ENCODE measurements at regions not wholly inside any gene's neighbourhood (a gene's known extent, or its start where the extent isn't known, plus 50 kb on each side); places are given as distances from the start of the nearest gene placed in this dataset.
"Not testable (repeated sequence)": the region's sequence is repeated elsewhere in the genome, so short reads cannot be mapped to it uniquely, and the experiment has no call there.

DNA sequence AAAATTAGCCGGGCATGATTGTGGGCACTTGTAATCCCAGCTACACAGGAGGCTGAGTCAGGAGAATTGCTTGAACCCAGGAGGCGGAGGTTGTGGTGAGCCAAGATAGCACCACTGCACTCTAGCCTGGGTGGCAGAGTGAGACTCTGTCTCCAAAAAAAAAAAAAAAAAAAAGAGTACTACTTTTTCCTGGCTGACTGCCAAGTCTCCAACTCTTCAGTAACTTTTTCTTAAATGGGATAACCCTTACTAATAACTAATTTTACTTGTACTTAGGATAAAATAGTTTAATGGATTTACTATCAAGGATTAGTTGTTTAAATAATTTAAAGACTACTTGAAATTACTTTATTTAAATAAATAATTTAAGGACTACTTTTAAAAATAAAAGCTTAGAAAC lies 158.8 kb upstream of the CAND1 start:
- not testable (repeated sequence) for H3K27me3 Mint-ChIP-seq (ENCODE audit: low read depth)

DNA sequence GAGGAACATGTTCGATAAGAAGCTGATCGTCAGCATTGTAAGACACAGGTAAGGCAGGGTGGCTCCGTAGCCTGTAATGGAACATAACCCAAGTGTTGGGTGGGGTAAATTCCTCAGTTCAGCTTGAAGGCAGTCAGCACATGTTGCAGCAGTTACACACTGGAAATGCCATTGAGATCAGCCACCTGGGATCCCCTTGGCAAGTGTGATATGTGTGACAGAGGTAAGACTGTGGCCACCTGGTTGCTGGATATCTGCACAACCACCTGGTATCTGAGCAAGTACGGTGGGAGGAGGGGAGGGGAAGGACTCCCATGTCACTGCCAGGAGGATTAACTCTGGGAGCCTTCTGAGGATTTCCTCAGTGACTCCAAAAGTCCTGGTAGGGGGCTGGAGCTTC lies 158.0 kb upstream of the CAND1 start:
- Mint-ChIP-seq H3K4me1 (ENCODE audit: low read depth) (no peaks in the 10 kb centered on the region), H3K27me3 (ENCODE audit: low read depth) (no peaks in the 10 kb centered on the region), H3K9me3 (peaks cover 14% of the 10 kb centered on the region), H3K27ac (no peak overlapping the region), H3K36me3 (ENCODE audit: low read depth) (peaks cover 3% of the 10 kb centered on the region), H3K4me3 (no peak overlapping the region)
- DNase-seq = no peak
- CTCF ChIA-PET = no interaction called here
- intact Hi-C loops (cut with micrococcal nuclease) = no loop called here

More for the DNA sequence above, 158.8 kb upstream of the CAND1 start:
- peaks cover 23% of the 10 kb centered on the region for H3K9me3 Mint-ChIP-seq
- intact Hi-C loops (cut with micrococcal nuclease); H3K36me3 Mint-ChIP-seq (ENCODE audit: low read depth); DNase-seq; H3K4me1 Mint-ChIP-seq (ENCODE audit: low read depth); H3K27ac Mint-ChIP-seq; H3K4me3 Mint-ChIP-seq; CTCF ChIA-PET: not testable (repeated sequence)

GRCh38 chr12:67112586-67112985 lies 156.6 kb upstream of the CAND1 start:
- H3K27me3 Mint-ChIP-seq (ENCODE audit: low read depth) = no peaks in the 10 kb centered on the region
- no peak overlapping the region for H3K27ac Mint-ChIP-seq
- H3K4me3 Mint-ChIP-seq = no peak overlapping the region
- intact Hi-C loops (cut with micrococcal nuclease) = no loop called here
- DNase-seq = no peak
- CTCF ChIA-PET = no interaction called here
- peaks cover 2% of the 10 kb centered on the region for H3K9me3 Mint-ChIP-seq
- H3K36me3 Mint-ChIP-seq (ENCODE audit: low read depth) = no peaks in the 10 kb centered on the region
- H3K4me1 Mint-ChIP-seq (ENCODE audit: low read depth) = no peaks in the 10 kb centered on the region

DNA sequence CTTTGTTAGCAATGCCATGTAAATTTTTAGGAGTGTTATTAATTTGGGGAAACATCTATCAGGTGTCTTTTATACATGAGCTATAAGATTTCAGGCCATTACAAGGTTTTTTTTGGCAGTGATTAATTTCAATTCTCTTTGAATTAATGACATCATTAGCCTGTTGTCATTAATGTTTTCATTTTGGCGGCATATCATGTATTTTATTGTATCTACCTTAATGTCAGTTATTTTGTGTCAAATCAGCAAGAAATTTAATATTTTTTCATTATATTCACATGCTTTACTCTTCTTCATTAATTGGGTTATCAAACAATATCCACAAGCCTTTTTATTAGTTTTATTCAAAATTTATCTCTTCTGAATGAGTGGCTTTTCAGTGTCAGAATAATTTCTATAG lies 153.0 kb upstream of the CAND1 start:
- Mint-ChIP-seq H3K9me3 (no peaks in the 10 kb centered on the region), H3K36me3 (ENCODE audit: low read depth) (no peaks in the 10 kb centered on the region), H3K4me3 (no peak overlapping the region), H3K27ac (no peak overlapping the region), H3K27me3 (ENCODE audit: low read depth) (no peaks in the 10 kb centered on the region), H3K4me1 (ENCODE audit: low read depth) (no peaks in the 10 kb centered on the region)
- CTCF ChIA-PET = interaction anchor here (0.6 kb wide), 2 partner anchors 73 to 157 kb away, joined by 3 to 4 read pairs; no protein-coding TSS in a partner anchor
- DNase-seq = no peak
- intact Hi-C loops (cut with micrococcal nuclease) = no loop called here

DNA sequence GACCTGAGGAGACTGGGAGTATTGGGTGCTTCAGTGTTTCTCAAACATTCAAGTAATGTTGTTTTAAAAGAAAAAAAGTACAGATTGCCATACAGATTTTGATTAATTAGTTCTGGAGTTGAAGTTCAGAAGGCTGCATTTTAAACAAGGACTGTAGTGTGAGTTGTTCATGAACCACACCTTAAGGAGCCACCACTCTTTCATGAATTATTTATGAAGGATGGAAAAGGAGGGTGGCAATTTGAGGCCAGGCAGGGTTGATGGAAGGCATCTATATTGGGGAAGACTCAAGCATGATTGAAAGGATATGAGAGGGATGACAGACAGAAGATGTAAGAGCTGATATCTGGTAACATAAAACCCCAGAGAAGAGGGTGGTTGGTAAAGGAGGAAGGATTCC lies 146.6 kb upstream of the CAND1 start:
- no peaks in the 10 kb centered on the region for H3K36me3 Mint-ChIP-seq (ENCODE audit: low read depth)
- intact Hi-C loops (cut with micrococcal nuclease) = no loop called here
- no peak for DNase-seq
- H3K27me3 Mint-ChIP-seq (ENCODE audit: low read depth) = no peaks in the 10 kb centered on the region
- no peaks in the 10 kb centered on the region for H3K4me1 Mint-ChIP-seq (ENCODE audit: low read depth)
- CTCF ChIA-PET = interaction anchor here (0.7 kb wide), 1 partner anchor 39 kb away, joined by 3 read pairs; no protein-coding TSS in a partner anchor
- H3K27ac Mint-ChIP-seq = no peak overlapping the region
- no peaks in the 10 kb centered on the region for H3K9me3 Mint-ChIP-seq
- no peak overlapping the region for H3K4me3 Mint-ChIP-seq

GRCh38 chr12:67137256-67137655 lies 131.9 kb upstream of the CAND1 start:
- Mint-ChIP-seq H3K4me3 (no peak overlapping the region), H3K27me3 (ENCODE audit: low read depth) (peaks cover 13% of the 10 kb centered on the region), H3K36me3 (ENCODE audit: low read depth) (no peaks in the 10 kb centered on the region), H3K27ac (no peak overlapping the region), H3K9me3 (no peaks in the 10 kb centered on the region), H3K4me1 (ENCODE audit: low read depth) (peaks cover 4% of the 10 kb centered on the region)
- CTCF ChIA-PET = no interaction called here
- no peak for DNase-seq
- intact Hi-C loops (cut with micrococcal nuclease) = no loop called here

DNA sequence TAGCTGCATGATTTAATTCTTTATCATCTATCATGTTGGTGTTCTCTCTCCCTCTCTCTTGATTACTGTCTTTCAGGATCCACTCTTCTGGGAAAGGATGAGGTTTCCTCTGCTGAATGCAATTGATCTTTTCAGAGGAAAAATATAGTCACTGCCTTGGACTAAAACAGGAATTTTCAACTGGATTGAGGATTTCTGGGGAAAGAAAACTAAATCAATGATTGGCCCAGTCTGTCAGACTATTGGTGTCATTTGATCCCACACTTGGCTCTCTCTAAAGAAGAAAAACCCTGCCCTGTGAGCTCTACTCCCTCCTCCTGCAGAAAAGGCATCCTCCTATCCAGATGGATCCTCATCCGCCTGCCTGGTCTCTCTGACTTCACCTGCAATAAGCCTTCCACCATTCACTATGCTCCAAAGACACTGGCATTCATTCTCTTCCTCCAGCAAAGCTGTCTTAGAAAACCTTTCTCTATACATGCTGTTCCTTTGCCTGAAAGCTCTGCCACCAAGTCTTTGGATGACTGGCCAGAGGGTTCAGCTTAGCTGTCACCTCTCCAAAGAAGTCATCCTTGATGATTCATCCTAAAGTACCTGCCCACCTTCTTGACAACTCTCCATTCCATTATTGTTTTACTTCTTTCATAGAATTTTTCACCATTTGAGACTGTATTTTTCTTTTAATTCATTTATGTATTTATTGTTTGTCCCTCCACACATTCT lies 127.7 kb upstream of the CAND1 start:
- no peak overlapping the region for H3K4me3 Mint-ChIP-seq
- H3K27ac Mint-ChIP-seq = no peak overlapping the region
- peak; percentile 33 for DNase-seq
- H3K4me1 Mint-ChIP-seq (ENCODE audit: low read depth) = peaks cover 4% of the 10 kb centered on the region
- CTCF ChIA-PET = interaction anchor here (0.6 to 1.0 kb wide), 2 partner anchors 19 to 375 kb away, joined by 3 read pairs; no protein-coding TSS in a partner anchor
- no peaks in the 10 kb centered on the region for H3K9me3 Mint-ChIP-seq
- H3K27me3 Mint-ChIP-seq (ENCODE audit: low read depth) = peaks cover 11% of the 10 kb centered on the region
- intact Hi-C loops (cut with micrococcal nuclease) = no loop called here
- H3K36me3 Mint-ChIP-seq (ENCODE audit: low read depth) = no peaks in the 10 kb centered on the region

DNA sequence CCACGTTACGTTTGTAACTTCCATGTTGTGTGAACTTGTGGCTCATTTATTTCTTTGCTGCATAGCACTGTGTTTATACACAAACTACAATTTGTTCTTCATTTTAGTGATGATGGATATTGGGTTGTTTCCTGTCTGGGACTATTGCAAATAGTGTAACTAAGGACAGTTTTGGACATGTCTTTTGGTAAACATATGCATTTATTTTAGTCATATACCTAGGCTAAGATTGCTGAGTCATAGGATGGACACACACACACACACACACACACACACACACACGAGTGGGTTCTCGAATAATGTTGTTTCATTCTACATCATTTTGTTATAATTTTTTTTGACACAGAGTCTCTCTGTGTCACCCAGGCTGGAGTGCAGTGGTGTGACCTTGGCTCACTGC lies 123.5 kb upstream of the CAND1 start:
- CTCF ChIA-PET = no interaction called here

GRCh38 chr12:67147030-67147429 lies 122.1 kb upstream of the CAND1 start:
- H3K36me3 Mint-ChIP-seq (ENCODE audit: low read depth) = no peaks in the 10 kb centered on the region
- H3K27ac Mint-ChIP-seq = no peak overlapping the region
- intact Hi-C loops (cut with micrococcal nuclease) = no loop called here
- no peaks in the 10 kb centered on the region for H3K9me3 Mint-ChIP-seq
- DNase-seq = no peak
- CTCF ChIA-PET = no interaction called here
- peaks cover 1% of the 10 kb centered on the region for H3K27me3 Mint-ChIP-seq (ENCODE audit: low read depth)
- no peaks in the 10 kb centered on the region for H3K4me1 Mint-ChIP-seq (ENCODE audit: low read depth)
- no peak overlapping the region for H3K4me3 Mint-ChIP-seq

More for the DNA sequence above, 123.5 kb upstream of the CAND1 start:
- no peaks in the 10 kb centered on the region for H3K9me3 Mint-ChIP-seq
- H3K4me3 Mint-ChIP-seq = no peak overlapping the region
- intact Hi-C loops (cut with micrococcal nuclease) = no loop called here
- DNase-seq = no peak
- H3K36me3 Mint-ChIP-seq (ENCODE audit: low read depth) = no peaks in the 10 kb centered on the region
- no peak overlapping the region for H3K27ac Mint-ChIP-seq
- H3K27me3 Mint-ChIP-seq (ENCODE audit: low read depth) = peaks cover 1% of the 10 kb centered on the region
- H3K4me1 Mint-ChIP-seq (ENCODE audit: low read depth) = peaks cover 4% of the 10 kb centered on the region

DNA sequence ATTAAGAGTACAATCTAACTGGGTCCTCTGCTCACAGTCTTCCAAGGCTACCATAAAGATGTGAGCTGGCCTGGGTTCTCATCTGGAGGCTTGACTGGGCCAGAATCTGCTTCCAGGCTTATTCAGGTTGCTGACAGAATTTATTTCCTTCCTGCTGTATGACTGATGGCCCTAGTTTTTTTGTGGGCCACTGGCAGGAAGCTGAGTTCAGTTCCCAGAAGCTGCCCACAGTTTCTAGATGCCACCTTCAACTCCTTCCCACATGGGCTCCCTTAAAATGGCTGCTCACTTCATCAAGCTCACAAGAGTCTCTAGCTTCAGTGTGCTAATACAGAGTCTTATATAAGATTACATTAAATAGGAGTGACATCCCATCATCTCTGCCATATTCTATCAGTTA lies 121.7 kb upstream of the CAND1 start:
- no peaks in the 10 kb centered on the region for H3K4me1 Mint-ChIP-seq (ENCODE audit: low read depth)
- no peaks in the 10 kb centered on the region for H3K9me3 Mint-ChIP-seq
- intact Hi-C loops (cut with micrococcal nuclease) = no loop called here
- no peak overlapping the region for H3K4me3 Mint-ChIP-seq
- H3K27ac Mint-ChIP-seq = no peak overlapping the region
- peaks cover under 1% of the 10 kb centered on the region for H3K27me3 Mint-ChIP-seq (ENCODE audit: low read depth)
- DNase-seq = peak; percentile 12
- no peaks in the 10 kb centered on the region for H3K36me3 Mint-ChIP-seq (ENCODE audit: low read depth)
- CTCF ChIA-PET = interaction anchor here (0.7 to 0.8 kb wide), 3 partner anchors 14 to 1343 kb away, joined by 3 read pairs; no protein-coding TSS in a partner anchor

GRCh38 chr12:67148265-67148664 lies 120.9 kb upstream of the CAND1 start:
- Mint-ChIP-seq H3K36me3 (ENCODE audit: low read depth) (no peaks in the 10 kb centered on the region), H3K4me1 (ENCODE audit: low read depth) (no peaks in the 10 kb centered on the region), H3K9me3 (no peaks in the 10 kb centered on the region), H3K27ac (no peak overlapping the region), H3K27me3 (ENCODE audit: low read depth) (peaks cover 2% of the 10 kb centered on the region), H3K4me3 (no peak overlapping the region)
- no peak for DNase-seq
- CTCF ChIA-PET = interaction anchor here (0.8 kb wide), 1 partner anchor 13 kb away, joined by 3 read pairs; no protein-coding TSS in a partner anchor
- intact Hi-C loops (cut with micrococcal nuclease) = no loop called here

DNA sequence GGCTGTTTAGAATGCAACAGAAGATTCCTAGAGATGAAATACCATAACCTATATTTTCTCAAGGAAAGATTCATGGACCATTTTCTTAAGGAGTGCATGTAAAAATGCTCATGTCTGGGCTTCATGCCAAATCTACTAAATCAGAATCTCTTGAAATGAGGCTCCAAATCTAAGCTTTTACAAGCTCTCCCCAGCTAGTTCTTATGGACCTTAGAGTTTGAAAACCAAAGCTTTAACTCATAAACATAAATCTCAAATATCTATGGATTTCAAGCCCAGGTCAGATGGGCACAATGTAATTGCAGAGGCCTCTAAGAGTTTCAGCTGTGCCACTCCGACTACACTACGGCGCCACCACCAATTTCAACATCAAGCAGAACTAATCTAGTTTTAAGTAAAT lies 117.3 kb upstream of the CAND1 start:
- Mint-ChIP-seq H3K27me3 (ENCODE audit: low read depth) (peaks cover 2% of the 10 kb centered on the region), H3K4me1 (ENCODE audit: low read depth) (no peaks in the 10 kb centered on the region), H3K27ac (no peak overlapping the region), H3K9me3 (no peaks in the 10 kb centered on the region), H3K4me3 (no peak overlapping the region), H3K36me3 (ENCODE audit: low read depth) (no peaks in the 10 kb centered on the region)
- intact Hi-C loops (cut with micrococcal nuclease) = no loop called here
- CTCF ChIA-PET = interaction anchor here (2.1 kb wide), 1 partner anchor 9 kb away, joined by 6 read pairs; no protein-coding TSS in a partner anchor
- DNase-seq = no peak

GRCh38 chr12:67152451-67152850 lies 116.7 kb upstream of the CAND1 start:
- Mint-ChIP-seq H3K27me3 (ENCODE audit: low read depth) (peaks cover 2% of the 10 kb centered on the region), H3K36me3 (ENCODE audit: low read depth) (no peaks in the 10 kb centered on the region), H3K4me1 (ENCODE audit: low read depth) (no peaks in the 10 kb centered on the region), H3K27ac (no peak overlapping the region), H3K4me3 (no peak overlapping the region), H3K9me3 (no peaks in the 10 kb centered on the region)
- CTCF ChIA-PET = interaction anchor here (0.6 to 2.1 kb wide), 2 partner anchors 9 to 522 kb away, joined by 5 to 6 read pairs; no protein-coding TSS in a partner anchor
- intact Hi-C loops (cut with micrococcal nuclease) = no loop called here
- DNase-seq = no peak

All from activated naive CD4-positive, alpha-beta T cell treated with anti-CD3 and anti-CD28 coated beads for 36 hours (primary cell).